CD4-positive, alpha-beta T cell treated with Interleukin-10 for 1 hour (primary cell): ENCODE measurements at regions not wholly inside any gene's neighbourhood (a gene's known extent, or its start where the extent isn't known, plus 50 kb on each side); places are given as distances from the start of the nearest gene placed in this dataset.

Experiments
- DNase-seq: peaks from one replicate; pipeline ENCODE4 v3.0.0-alpha.2; 2020

GRCh38 chr12:24025153-24025798 lies 75.8 kb upstream of the SOX5 start:
- no peak for DNase-seq

- no peak for DNase-seq
Measured at GRCh38 chr12:24023081-24023480, 73.6 kb upstream of the SOX5 start.

GRCh38 chr12:24021164-24021502 lies 71.7 kb upstream of the SOX5 start:
- no peak for DNase-seq

- DNase-seq, result no peak
Measured at GRCh38 chr12:24020397-24021163, 71.1 kb upstream of the SOX5 start.

GRCh38 chr12:24015833-24016160 lies 66.3 kb upstream of the SOX5 start:
- DNase-seq, result no peak

- DNase-seq, result no peak
Measured at GRCh38 chr12:24014915-24015832, 65.7 kb upstream of the SOX5 start.

- DNase-seq, result no peak
Measured at GRCh38 chr12:24014240-24014639, 64.8 kb upstream of the SOX5 start.

- no peak for DNase-seq
Measured at GRCh38 chr12:24012528-24012927, 63.1 kb upstream of the SOX5 start.

GRCh38 chr12:24011927-24012507 lies 62.5 kb upstream of the SOX5 start:
- DNase-seq, result no peak

GRCh38 chr12:24008166-24008565 lies 58.7 kb upstream of the SOX5 start:
- DNase-seq, result no peak
